HCT116 (cell line): ENCODE measurements at regions not wholly inside any gene's neighbourhood (a gene's known extent, or its start where the extent isn't known, plus 50 kb on each side); places are given as distances from the start of the nearest gene placed in this dataset.

Experiments
- ATAC-seq: fragments of 200-7000 bp; cut with Tn5 transposase; 2 replicates; pipeline ENCODE4 v1.9.1; 2020; ENCODE audit warnings: mild to moderate bottlenecking, moderate library complexity
- BruUV-seq: library from RNA; stranded (reverse); fragments of 400-500 nt; replicated peaks from 2 replicates; lab custom pipeline; 2021; lab: Mats Ljungman, UMichigan
- CTCF ChIA-PET: fragments of 300-600 bp; sonication (Branson Sonifier 250); formaldehyde crosslinking; loops from one replicate; lab custom pipeline; 2021; ENCODE audit warnings: antibody characterized with exemption; lab: Charles Lee
- POLR2A ChIA-PET: fragments of 300-600, 350-600 bp; sonication (Branson Sonifier 250); formaldehyde crosslinking; loops from one replicate; lab custom pipeline; 2021; ENCODE audit warnings: antibody characterized with exemption; lab: Charles Lee
- RAD21 ChIA-PET, 2 experiments: fragments of 300-600 bp; sonication (Branson Sonifier 250); formaldehyde crosslinking; loops; one replicate each; lab custom pipeline; 2023; ENCODE audit warnings: low total read pairs in 2 of 2; ENCODE audit not compliant: uncharacterized antibody in 2 of 2, unreplicated experiment in 2 of 2, low non-redundant PET in 1 of 2; lab: Charles Lee
- DNase-seq: peaks from one replicate; pipeline ENCODE4 v3.0.0-alpha.2; 2010; ENCODE audit warnings: low read depth, low spot score
- H2AFZ ChIP-seq: fragments of 200-600 bp; shearing (Covaris generic), sonication (generic); 2 replicates; pipeline ENCODE4 v1.6.1; 2017; ENCODE audit warnings: low read depth, mixed run types, mixed read lengths, antibody characterized with exemption, low read length; ENCODE audit not compliant: poor library complexity, severe bottlenecking
- H3K27ac ChIP-seq: 2 replicates; pipeline ENCODE4 v1.5.1; 2012; ENCODE audit warnings: low read depth, low read length
- H3K27me3 ChIP-seq: fragments of 200-600 bp; sonication (generic); 2 replicates; pipeline ENCODE4 v1.6.1; 2016; ENCODE audit warnings: mixed run types, low read length, mixed read lengths; ENCODE audit not compliant: insufficient read depth
- H3K36me3 ChIP-seq, 2 experiments: fragments of 200-500 bp in 1 of 2; fragments of 200-600 bp in 1 of 2; sonication (Bioruptor generic) in 1 of 2; sonication (generic) in 1 of 2; 2 replicates each; pipeline versions ENCODE4 v1.5.1 to v1.6.1; 2014 to 2016; ENCODE audit warnings: low read length in 2 of 2, inconsistent platforms in 1 of 2, mixed read lengths in 1 of 2, mixed run types in 1 of 2; ENCODE audit not compliant: insufficient read depth in 2 of 2, control insufficient read depth in 1 of 2
- H3K4me1 ChIP-seq, 2 experiments: fragments of 200-600 bp in 1 of 2; sonication (generic) in 1 of 2; 2 replicates each; pipeline versions ENCODE4 v1.5.1 to v1.6.1; 2012 to 2017; ENCODE audit warnings: low read length in 2 of 2, inconsistent platforms in 1 of 2, mild to moderate bottlenecking in 1 of 2, mixed read lengths in 1 of 2, mixed run types in 1 of 2, moderate library complexity in 1 of 2; ENCODE audit not compliant: insufficient read depth in 2 of 2, control insufficient read depth in 1 of 2
- H3K4me2 ChIP-seq: fragments of 200-600 bp; sonication (generic); 2 replicates; pipeline ENCODE4 v1.6.1; 2017; ENCODE audit warnings: mixed run types, low read length, mixed read lengths
- H3K4me3 ChIP-seq, 2 experiments: fragments of 200-600 bp in 1 of 2; sonication (generic) in 1 of 2; replicated peaks in 1 of 2; 2 replicates each; pipeline ENCODE4 v1.5.1; 2011 to 2016; ENCODE audit warnings: low read length in 2 of 2, control low read depth in 1 of 2, low read depth in 1 of 2, mild to moderate bottlenecking in 1 of 2, mixed read lengths in 1 of 2, mixed run types in 1 of 2
- H3K79me2 ChIP-seq: fragments of 200-600 bp; sonication (generic); 2 replicates; pipeline ENCODE4 v1.6.1; 2017; ENCODE audit warnings: mild to moderate bottlenecking, mixed run types, low read length, moderate library complexity, mixed read lengths; ENCODE audit not compliant: insufficient read depth
- H3K9ac ChIP-seq: fragments of 200-600 bp; sonication (generic); 2 replicates; pipeline ENCODE4 v1.6.1; 2016; ENCODE audit warnings: low read length, mixed read lengths
- H3K9me2 ChIP-seq: fragments of 200-600 bp; sonication (generic), shearing (Covaris generic); 2 replicates; pipeline ENCODE4 v1.6.1; 2017; ENCODE audit warnings: mixed run types, mild to moderate bottlenecking, moderate library complexity; ENCODE audit not compliant: insufficient read depth
- H3K9me3 ChIP-seq, 2 experiments: fragments of 200-500 bp in 1 of 2; fragments of 200-600 bp in 1 of 2; sonication (Bioruptor generic) in 1 of 2; sonication (generic) in 1 of 2; 2 replicates each; pipeline ENCODE4 v1.6.1; 2014 to 2017; ENCODE audit warnings: low read length in 2 of 2, mixed read lengths in 2 of 2, inconsistent platforms in 1 of 2, low read depth in 1 of 2, mild to moderate bottlenecking in 1 of 2, mixed run types in 1 of 2, moderate library complexity in 1 of 2; ENCODE audit not compliant: control insufficient read depth in 1 of 2, insufficient read depth in 1 of 2
- H4K20me1 ChIP-seq: fragments of 200-600 bp; sonication (generic), shearing (Covaris generic); 2 replicates; pipeline ENCODE4 v1.6.1; 2017; ENCODE audit warnings: mixed run types, mild to moderate bottlenecking, moderate library complexity; ENCODE audit not compliant: insufficient read depth
- CEBPB ChIP-seq: IDR thresholded peaks from 2 replicates; pipeline ENCODE4 v1.6.1; 2012; ENCODE audit warnings: low read depth
- EGR1 ChIP-seq: IDR thresholded peaks from 2 replicates; pipeline ENCODE4 v1.6.1; 2012; ENCODE audit warnings: low read depth
- RAD21 ChIP-seq: IDR thresholded peaks from 2 replicates; pipeline ENCODE4 v1.6.1; 2012; ENCODE audit warnings: low read depth, mild to moderate bottlenecking
- SP1 ChIP-seq: IDR thresholded peaks from 2 replicates; pipeline ENCODE4 v1.6.1; 2012; ENCODE audit warnings: low read depth
- SRF ChIP-seq: IDR thresholded peaks from 2 replicates; pipeline ENCODE4 v1.6.1; 2012; ENCODE audit warnings: low read depth
- ZNF274 ChIP-seq: fragments of 200-500 bp; sonication (Bioruptor generic); IDR thresholded peaks from 2 replicates; pipeline ENCODE4 v1.6.1; 2014; ENCODE audit warnings: mild to moderate bottlenecking, low read depth, low read length, inconsistent platforms
- intact Hi-C: fragments of 100-400 bp; cut with micrococcal nuclease; formaldehyde crosslinking; loops from 2 replicates; pipeline ENCODE4 v1.10.0; 2022
- TF ChIP-seq, protein P1 (sequence below), 3 experiments: fragments of 200-600 bp in 1 of 3; sonication (generic) in 1 of 3; IDR thresholded peaks in 2 of 3; conservative IDR thresholded peaks in 1 of 3; 2 replicates each; pipeline ENCODE4 v1.5.1; 2012 to 2017; ENCODE audit warnings: low read depth in 2 of 3, low read length in 2 of 3, antibody characterized with exemption in 1 of 3, borderline replicate concordance in 1 of 3, control low read depth in 1 of 3, mild to moderate bottlenecking in 1 of 3, mixed read lengths in 1 of 3, mixed run types in 1 of 3, moderate library complexity in 1 of 3; ENCODE audit not compliant: insufficient read depth in 1 of 3

DNA sequence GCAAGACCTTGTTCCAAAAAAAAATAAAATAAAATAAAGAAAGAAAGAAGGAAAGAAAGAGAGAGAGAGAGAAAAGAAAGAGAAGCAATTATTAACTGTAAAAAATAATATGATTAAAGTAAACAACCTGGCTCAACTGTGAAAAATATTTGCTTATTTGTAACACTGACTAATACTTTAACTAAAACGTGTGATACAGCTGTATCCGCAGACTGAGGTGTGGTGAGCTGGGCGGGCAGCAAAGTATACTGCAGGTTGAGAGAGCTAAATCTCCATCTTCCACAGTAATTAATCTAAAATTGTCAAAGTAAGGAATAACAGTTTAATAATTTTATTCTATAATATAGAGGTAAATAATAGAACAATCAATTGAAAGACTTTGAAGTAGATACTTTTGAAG, 145.5 kb upstream of the FAM241A start:
- ChIA-PET CTCF (no interaction called here), POLR2A (no interaction called here)
- TF ChIP-seq CEBPB (no peak), SRF (no peak), EGR1 (no peak), RAD21 (no peak), ZNF274 (no peak)
- TF ChIP-seq, protein P1, sequence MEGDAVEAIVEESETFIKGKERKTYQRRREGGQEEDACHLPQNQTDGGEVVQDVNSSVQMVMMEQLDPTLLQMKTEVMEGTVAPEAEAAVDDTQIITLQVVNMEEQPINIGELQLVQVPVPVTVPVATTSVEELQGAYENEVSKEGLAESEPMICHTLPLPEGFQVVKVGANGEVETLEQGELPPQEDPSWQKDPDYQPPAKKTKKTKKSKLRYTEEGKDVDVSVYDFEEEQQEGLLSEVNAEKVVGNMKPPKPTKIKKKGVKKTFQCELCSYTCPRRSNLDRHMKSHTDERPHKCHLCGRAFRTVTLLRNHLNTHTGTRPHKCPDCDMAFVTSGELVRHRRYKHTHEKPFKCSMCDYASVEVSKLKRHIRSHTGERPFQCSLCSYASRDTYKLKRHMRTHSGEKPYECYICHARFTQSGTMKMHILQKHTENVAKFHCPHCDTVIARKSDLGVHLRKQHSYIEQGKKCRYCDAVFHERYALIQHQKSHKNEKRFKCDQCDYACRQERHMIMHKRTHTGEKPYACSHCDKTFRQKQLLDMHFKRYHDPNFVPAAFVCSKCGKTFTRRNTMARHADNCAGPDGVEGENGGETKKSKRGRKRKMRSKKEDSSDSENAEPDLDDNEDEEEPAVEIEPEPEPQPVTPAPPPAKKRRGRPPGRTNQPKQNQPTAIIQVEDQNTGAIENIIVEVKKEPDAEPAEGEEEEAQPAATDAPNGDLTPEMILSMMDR (IDR thresholded peaks at IDR 0.05 in 2 of 3, conservative IDR thresholded peaks at IDR 0.05 in 1 of 3; ENCODE audit: borderline replicate concordance in 1 of 3, insufficient read depth in 1 of 3, low read depth in 2 of 3, low read length in 2 of 3) = no peak

DNA sequence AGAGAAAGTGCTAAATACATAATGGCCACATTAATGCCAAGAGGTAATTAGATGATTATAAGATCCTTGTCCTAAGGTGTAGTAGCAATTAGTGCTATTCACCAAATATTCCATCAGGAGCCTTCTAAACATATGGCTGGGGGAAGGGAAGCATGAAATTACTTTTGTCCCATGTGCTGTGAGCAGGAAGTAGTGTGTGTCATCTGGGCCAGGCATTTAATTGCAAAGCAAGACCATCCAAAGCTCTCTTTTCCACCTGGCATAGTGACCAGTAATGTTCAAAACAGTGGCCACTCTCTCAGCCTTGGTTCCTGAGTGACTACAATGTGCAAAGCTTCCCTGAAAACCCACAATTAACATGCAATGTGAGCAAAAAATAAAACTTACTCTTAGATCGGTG, 144.2 kb upstream of the FAM241A start:
- Histone ChIP-seq H3K4me2 (no peak overlapping the region), H3K36me3 (no peaks in the 10 kb centered on the region), H3K27ac (no peak overlapping the region), H3K27me3 (no peaks in the 10 kb centered on the region), H3K4me1 (no peaks in the 10 kb centered on the region), H3K4me3 (no peak overlapping the region), H3K9me2 (no peaks in the 10 kb centered on the region), H3K79me2 (no peaks in the 10 kb centered on the region), H3K9ac (no peak overlapping the region), H3K9me3 (no peaks in the 10 kb centered on the region), H4K20me1 (no peaks in the 10 kb centered on the region), H2AFZ (no peak overlapping the region)
- POLR2A ChIA-PET = no interaction called here
- TF ChIP-seq SP1 = no peak
- TF ChIP-seq, protein P1 (IDR thresholded peaks at IDR 0.05 in 2 of 3, conservative IDR thresholded peaks at IDR 0.05 in 1 of 3; ENCODE audit: borderline replicate concordance in 1 of 3, insufficient read depth in 1 of 3, low read depth in 2 of 3, low read length in 2 of 3) = no peak
- no peak for TF ChIP-seq ZNF274
- ATAC-seq = no peak
- BruUV-seq = no TSS peak
- DNase-seq = no peak
- RAD21 ChIA-PET = no interaction called here
- intact Hi-C loops = no loop called here
- CTCF ChIA-PET = no interaction called here

More for the DNA sequence above, 145.5 kb upstream of the FAM241A start:
- H2AFZ ChIP-seq = no peak overlapping the region
- intact Hi-C loops = no loop called here
- no TSS peak for BruUV-seq
- ATAC-seq (no peak), DNase-seq (no peak)
- H3K9me2 ChIP-seq = no peaks in the 10 kb centered on the region
- no peak overlapping the region for H3K4me2 ChIP-seq
- H3K9me3 ChIP-seq = no peaks in the 10 kb centered on the region
- H3K4me1 ChIP-seq = no peaks in the 10 kb centered on the region
- no peaks in the 10 kb centered on the region for H3K36me3 ChIP-seq
- no peak overlapping the region for H3K4me3 ChIP-seq
- H3K27ac ChIP-seq = no peak overlapping the region
- RAD21 ChIA-PET = no interaction called here
- H4K20me1 ChIP-seq = no peaks in the 10 kb centered on the region
- no peak overlapping the region for H3K9ac ChIP-seq
- no peaks in the 10 kb centered on the region for H3K27me3 ChIP-seq
- H3K79me2 ChIP-seq = no peaks in the 10 kb centered on the region
